SU-DHL-6 (cell line): ENCODE measurements at regions not wholly inside any gene's neighbourhood (a gene's known extent, or its start where the extent isn't known, plus 50 kb on each side); places are given as distances from the start of the nearest gene placed in this dataset.

Experiments
- CTCF ChIP-seq: fragments of 200-600 bp; sonication (generic); IDR thresholded peaks from one replicate; pipeline ENCODE4 v1.5.1; 2017; ENCODE audit warnings: antibody characterized with exemption, mild to moderate bottlenecking, low read length, moderate library complexity; ENCODE audit not compliant: insufficient read depth, poor library complexity, severe bottlenecking
- EZH2phosphoT487 ChIP-seq: fragments of 200-600 bp; sonication (generic), shearing (Covaris generic); conservative IDR thresholded peaks from 2 replicates; pipeline ENCODE4 v1.6.1; 2018; ENCODE audit warnings: mild to moderate bottlenecking, antibody characterized with exemption, low read length, moderate library complexity, mixed read lengths

- no peak for TF ChIP-seq CTCF
- no peak for TF ChIP-seq EZH2phosphoT487
Observed at GRCh38 chr15:77546050-77546501, 86.6 kb downstream of the LINGO1 start.
